A549 (cell line): ENCODE measurements at regions not wholly inside any gene's neighbourhood (a gene's known extent, or its start where the extent isn't known, plus 50 kb on each side); places are given as distances from the start of the nearest gene placed in this dataset.

Experiments
- ATAC-seq, 2 experiments: fragments of 200-7000 bp in 1 of 2; fragments of >200 bp in 1 of 2; cut with Nextera tagmentation in 1 of 2; cut with Tn5 transposase in 1 of 2; 3 replicates each; pipeline versions ENCODE4 v1.8.0 to v1.9.1; 2018 to 2020; ENCODE audit warnings: mild to moderate bottlenecking in 1 of 2, moderate library complexity in 1 of 2
- CTCF ChIA-PET: fragments of 300-600 bp; sonication (Branson Sonifier 250); formaldehyde crosslinking; extraction: SDS; loops from one replicate; lab custom pipeline; 2021; ENCODE audit warnings: antibody characterized with exemption, inconsistent platforms; lab: Yijun Ruan, JAX
- POLR2A ChIA-PET: fragments of 350-600 bp; formaldehyde crosslinking; extraction: SDS; loops from one replicate; lab custom pipeline; 2021; ENCODE audit warnings: antibody characterized with exemption, inconsistent platforms; lab: Yijun Ruan, JAX
- DNase-seq, 2 experiments: peaks; one replicate each; pipeline versions ENCODE4 v3.0.0 to v3.0.0-alpha.2; 2011 to 2016; ENCODE audit warnings: low read depth in 1 of 2, low spot score in 1 of 2
- FAIRE-seq: peaks from 2 replicates; lab custom pipeline; 2011; peaks lifted over from hg19 to GRCh38; lab: Jason Lieb, UNC
- H3K27ac ChIP-seq, 2 experiments: fragments of >200 bp; sonication (Bioruptor Twin); formaldehyde crosslinking; 3 replicates each; pipeline ENCODE4 v1.5.1; 2016 to 2017
- H3K4me1 ChIP-seq: fragments of >200 bp; sonication (Bioruptor Twin); formaldehyde crosslinking; 3 replicates; pipeline ENCODE4 v1.6.1; 2016
- H3K4me2 ChIP-seq: fragments of >200 bp; sonication (Bioruptor Twin); formaldehyde crosslinking; 3 replicates; pipeline ENCODE4 v1.6.1; 2016
- H3K4me3 ChIP-seq: fragments of >200 bp; sonication (Bioruptor Twin); formaldehyde crosslinking; 3 replicates; pipeline ENCODE4 v1.5.1; 2016
- H3K9me3 ChIP-seq: fragments of >200 bp; sonication (Bioruptor Twin); formaldehyde crosslinking; 3 replicates; pipeline ENCODE4 v1.6.1; 2016
- CBX8 ChIP-seq: fragments of 200-600 bp; sonication (generic); IDR thresholded peaks from 2 replicates; pipeline ENCODE4 v1.6.1; 2016
- CHD4 ChIP-seq: fragments of 200-600 bp; sonication (generic); IDR thresholded peaks from 2 replicates; pipeline ENCODE4 v1.6.1; 2016; ENCODE audit warnings: antibody characterized with exemption, mild to moderate bottlenecking, borderline replicate concordance
- EHF ChIP-seq: fragments of 250-450 bp; sonication (Bioruptor Pico); IDR thresholded peaks from 2 replicates; pipeline ENCODE4 v1.5.0; 2020; ENCODE audit warnings: mild to moderate bottlenecking
- EHMT2 ChIP-seq: fragments of 200-600 bp; sonication (generic); IDR thresholded peaks from 2 replicates; pipeline ENCODE4 v1.6.1; 2016; ENCODE audit warnings: antibody characterized with exemption, low read depth, mild to moderate bottlenecking, moderate library complexity
- FOXS1 ChIP-seq: fragments of 250-450 bp; sonication (Bioruptor Pico); IDR thresholded peaks from 2 replicates; pipeline ENCODE4 v1.5.0; 2020; ENCODE audit warnings: mild to moderate bottlenecking, moderate library complexity
- HEYL ChIP-seq: fragments of 250-450 bp; sonication (Bioruptor Pico); IDR thresholded peaks from 2 replicates; pipeline ENCODE4 v1.8.0; 2021; ENCODE audit warnings: mild to moderate bottlenecking, moderate library complexity
- JUNB ChIP-seq: fragments of >200 bp; sonication (Bioruptor Twin); formaldehyde crosslinking; IDR thresholded peaks from 2 replicates; pipeline ENCODE4 v1.6.1; 2016
- MAZ ChIP-seq: fragments of 150-350 bp; IDR thresholded peaks from 2 replicates; pipeline ENCODE4 v1.6.1; 2014; ENCODE audit warnings: antibody characterized with exemption, low read depth, low read length, borderline replicate concordance
- NPAS2 ChIP-seq: fragments of 250-450 bp; sonication (Bioruptor Pico); IDR thresholded peaks from 2 replicates; pipeline ENCODE4 v1.8.0; 2022; ENCODE audit warnings: mild to moderate bottlenecking, moderate library complexity, borderline replicate concordance
- NR3C1 ChIP-seq: fragments of >200 bp; sonication (Bioruptor Twin); formaldehyde crosslinking; IDR thresholded peaks from 3 replicates; pipeline ENCODE4 v1.6.1; 2017
- POLR2A ChIP-seq: IDR thresholded peaks from 2 replicates; pipeline ENCODE4 v1.6.1; 2012; ENCODE audit warnings: mild to moderate bottlenecking, low read length
- RARB ChIP-seq: fragments of 250-450 bp; sonication (Bioruptor Pico); IDR thresholded peaks from 2 replicates; pipeline ENCODE4 v1.8.0; 2021; ENCODE audit warnings: mild to moderate bottlenecking, moderate library complexity
- RNF2 ChIP-seq: fragments of 200-600 bp; sonication (generic); IDR thresholded peaks from 2 replicates; pipeline ENCODE4 v1.6.1; 2016; ENCODE audit warnings: low read depth, mild to moderate bottlenecking, antibody characterized with exemption, moderate library complexity, borderline replicate concordance
- ZC3H11A ChIP-seq: fragments of 450-650 bp; IDR thresholded peaks from 2 replicates; pipeline ENCODE4 v1.6.1; 2014; ENCODE audit warnings: antibody characterized with exemption, mild to moderate bottlenecking
- WGBS: methylation state at CpG from one replicate; pipeline ENCODE4 v1.1.6; 2017; ENCODE audit errors: missing lambda C conversion rate; 5-methylcytosine and 5-hydroxymethylcytosine counted together
- TF ChIP-seq, protein P1 (sequence below): fragments of >200 bp; sonication (Bioruptor Twin); formaldehyde crosslinking; IDR thresholded peaks from 3 replicates; pipeline ENCODE4 v1.5.1; 2016
- TF ChIP-seq, protein P2 (sequence below): fragments of 250-450 bp; sonication (Bioruptor Pico); IDR thresholded peaks from 2 replicates; pipeline ENCODE4 v1.5.0; 2020; ENCODE audit warnings: low read depth, mild to moderate bottlenecking, moderate library complexity
- TF ChIP-seq, protein P3 (sequence below): fragments of 250-450 bp; sonication (Bioruptor Pico); IDR thresholded peaks from 2 replicates; pipeline ENCODE4 v1.5.0; 2021; ENCODE audit warnings: mild to moderate bottlenecking, moderate library complexity, borderline replicate concordance
- TF ChIP-seq, protein P4 (sequence below): fragments of >200 bp; sonication (Bioruptor Twin); formaldehyde crosslinking; IDR thresholded peaks from 2 replicates; pipeline ENCODE4 v1.6.1; 2016

DNA sequence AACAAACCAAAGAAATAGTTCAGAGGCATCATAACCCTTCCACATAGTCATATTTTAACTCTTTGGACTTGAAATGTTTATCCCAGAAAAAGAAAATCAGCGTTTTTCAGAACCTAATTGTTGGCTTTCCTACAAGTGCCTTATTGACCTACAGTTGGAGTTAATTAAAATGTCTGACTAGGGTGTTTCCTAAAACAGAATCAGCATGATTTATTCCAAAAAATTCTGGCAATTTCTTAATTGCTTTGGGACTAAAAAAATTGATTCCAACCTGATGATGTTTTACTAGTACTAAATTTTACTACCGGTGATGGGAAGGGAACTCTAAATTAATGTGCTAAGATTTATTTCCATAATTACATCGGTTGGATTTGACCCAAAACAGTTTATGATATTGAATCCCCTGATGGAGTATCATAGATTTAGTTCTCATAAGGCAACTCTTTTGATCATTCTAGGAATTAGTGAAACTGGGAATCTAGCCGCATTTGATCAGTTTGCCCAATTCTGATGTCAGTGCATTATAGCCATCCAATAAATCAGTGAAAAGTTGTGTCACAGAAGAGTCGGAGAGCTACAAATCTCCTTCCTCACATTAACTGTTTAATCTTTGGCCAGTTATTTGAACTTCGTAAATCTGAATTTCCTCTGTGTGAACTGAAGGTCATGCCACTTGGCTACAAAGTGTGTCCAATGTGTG is 134.3 kb upstream of the DSEL start:
- no peak overlapping the region for H3K27ac ChIP-seq
- ChIA-PET POLR2A (no interaction called here), CTCF (no interaction called here)
- H3K4me1 ChIP-seq = no peaks in the 10 kb centered on the region
- WGBS = 35% methylated on average over 6 of the region's 6 CpGs
- ATAC-seq (no peak), DNase-seq (no peak), FAIRE-seq (no peak)
- no peak overlapping the region for H3K4me3 ChIP-seq
- H3K9me3 ChIP-seq = no peaks in the 10 kb centered on the region
- no peak for TF ChIP-seq HEYL (CRISPR knock-in tag)
- no peak for TF ChIP-seq RNF2
- TF ChIP-seq CBX8 = no peak
- TF ChIP-seq, protein P1, sequence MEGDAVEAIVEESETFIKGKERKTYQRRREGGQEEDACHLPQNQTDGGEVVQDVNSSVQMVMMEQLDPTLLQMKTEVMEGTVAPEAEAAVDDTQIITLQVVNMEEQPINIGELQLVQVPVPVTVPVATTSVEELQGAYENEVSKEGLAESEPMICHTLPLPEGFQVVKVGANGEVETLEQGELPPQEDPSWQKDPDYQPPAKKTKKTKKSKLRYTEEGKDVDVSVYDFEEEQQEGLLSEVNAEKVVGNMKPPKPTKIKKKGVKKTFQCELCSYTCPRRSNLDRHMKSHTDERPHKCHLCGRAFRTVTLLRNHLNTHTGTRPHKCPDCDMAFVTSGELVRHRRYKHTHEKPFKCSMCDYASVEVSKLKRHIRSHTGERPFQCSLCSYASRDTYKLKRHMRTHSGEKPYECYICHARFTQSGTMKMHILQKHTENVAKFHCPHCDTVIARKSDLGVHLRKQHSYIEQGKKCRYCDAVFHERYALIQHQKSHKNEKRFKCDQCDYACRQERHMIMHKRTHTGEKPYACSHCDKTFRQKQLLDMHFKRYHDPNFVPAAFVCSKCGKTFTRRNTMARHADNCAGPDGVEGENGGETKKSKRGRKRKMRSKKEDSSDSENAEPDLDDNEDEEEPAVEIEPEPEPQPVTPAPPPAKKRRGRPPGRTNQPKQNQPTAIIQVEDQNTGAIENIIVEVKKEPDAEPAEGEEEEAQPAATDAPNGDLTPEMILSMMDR = no peak
- TF ChIP-seq MAZ = no peak
- TF ChIP-seq, protein P2, sequence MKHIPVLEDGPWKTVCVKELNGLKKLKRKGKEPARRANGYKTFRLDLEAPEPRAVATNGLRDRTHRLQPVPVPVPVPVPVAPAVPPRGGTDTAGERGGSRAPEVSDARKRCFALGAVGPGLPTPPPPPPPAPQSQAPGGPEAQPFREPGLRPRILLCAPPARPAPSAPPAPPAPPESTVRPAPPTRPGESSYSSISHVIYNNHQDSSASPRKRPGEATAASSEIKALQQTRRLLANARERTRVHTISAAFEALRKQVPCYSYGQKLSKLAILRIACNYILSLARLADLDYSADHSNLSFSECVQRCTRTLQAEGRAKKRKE (CRISPR knock-in tag) = no peak
- TF ChIP-seq FOXS1 = no peak
- TF ChIP-seq CHD4 = no peak
- no peak for TF ChIP-seq EHMT2
- no peak for TF ChIP-seq EHF (CRISPR knock-in tag)
- no peak for TF ChIP-seq JUNB
- no peak for TF ChIP-seq POLR2A
- H3K4me2 ChIP-seq = no peak overlapping the region

DNA sequence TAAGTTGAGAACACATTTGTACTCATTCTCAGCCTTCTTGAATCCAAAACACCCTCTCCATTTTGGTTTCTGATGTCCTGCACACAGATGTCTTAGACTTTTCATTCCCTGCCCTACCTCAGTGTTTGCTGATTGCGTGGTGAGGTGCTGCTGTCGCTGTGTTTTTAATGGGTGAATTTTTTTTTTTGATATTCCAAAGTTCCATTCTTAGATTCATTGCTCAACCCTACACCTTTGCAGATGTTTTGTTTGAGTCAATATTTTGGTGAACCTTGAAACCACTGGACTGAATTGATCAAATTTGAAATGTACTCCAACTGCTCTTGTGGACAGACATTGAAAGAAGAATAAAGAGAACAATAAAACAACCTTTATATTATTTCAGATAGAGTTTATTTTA is 130.4 kb upstream of the DSEL start:
- no peaks in the 10 kb centered on the region for H3K9me3 ChIP-seq
- no peak overlapping the region for H3K4me2 ChIP-seq
- no peak overlapping the region for H3K27ac ChIP-seq
- no peak for FAIRE-seq
- TF ChIP-seq, protein P3, sequence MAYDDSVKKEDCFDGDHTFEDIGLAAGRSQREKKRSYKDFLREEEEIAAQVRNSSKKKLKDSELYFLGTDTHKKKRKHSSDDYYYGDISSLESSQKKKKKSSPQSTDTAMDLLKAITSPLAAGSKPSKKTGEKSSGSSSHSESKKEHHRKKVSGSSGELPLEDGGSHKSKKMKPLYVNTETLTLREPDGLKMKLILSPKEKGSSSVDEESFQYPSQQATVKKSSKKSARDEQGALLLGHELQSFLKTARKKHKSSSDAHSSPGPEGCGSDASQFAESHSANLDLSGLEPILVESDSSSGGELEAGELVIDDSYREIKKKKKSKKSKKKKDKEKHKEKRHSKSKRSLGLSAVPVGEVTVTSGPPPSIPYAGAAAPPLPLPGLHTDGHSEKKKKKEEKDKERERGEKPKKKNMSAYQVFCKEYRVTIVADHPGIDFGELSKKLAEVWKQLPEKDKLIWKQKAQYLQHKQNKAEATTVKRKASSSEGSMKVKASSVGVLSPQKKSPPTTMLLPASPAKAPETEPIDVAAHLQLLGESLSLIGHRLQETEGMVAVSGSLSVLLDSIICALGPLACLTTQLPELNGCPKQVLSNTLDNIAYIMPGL = no peak
- TF ChIP-seq NR3C1 (no peak), NPAS2 (CRISPR knock-in tag) (no peak), ZC3H11A (no peak), RARB (CRISPR knock-in tag) (no peak)
- TF ChIP-seq, protein P2 (CRISPR knock-in tag) = no peak
- TF ChIP-seq, protein P1 = no peak
- TF ChIP-seq, protein P4, sequence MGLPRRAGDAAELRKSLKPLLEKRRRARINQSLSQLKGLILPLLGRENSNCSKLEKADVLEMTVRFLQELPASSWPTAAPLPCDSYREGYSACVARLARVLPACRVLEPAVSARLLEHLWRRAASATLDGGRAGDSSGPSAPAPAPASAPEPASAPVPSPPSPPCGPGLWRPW = no peak
- no peak for DNase-seq
- 13% methylated on average over 2 of the region's 2 CpGs for WGBS
- ATAC-seq = no peak
- H3K4me1 ChIP-seq = no peaks in the 10 kb centered on the region
- ChIA-PET POLR2A (no interaction called here), CTCF (no interaction called here)
- H3K4me3 ChIP-seq = no peak overlapping the region
